GM18517 (cell line): ENCODE measurements at regions not wholly inside any gene's neighbourhood (a gene's known extent, or its start where the extent isn't known, plus 50 kb on each side); places are given as distances from the start of the nearest gene placed in this dataset.
"Not testable (repeated sequence)": the region's sequence is repeated elsewhere in the genome, so short reads cannot be mapped to it uniquely, and the experiment has no call there.

Experiments used
- ATAC-seq: cut with Tn5 transposase; IDR thresholded peaks from one replicate; pipeline ENCODE4 v1.9.1; 2021; ENCODE audit warnings: mild to moderate bottlenecking, moderate library complexity; ENCODE audit not compliant: unreplicated experiment

DNA sequence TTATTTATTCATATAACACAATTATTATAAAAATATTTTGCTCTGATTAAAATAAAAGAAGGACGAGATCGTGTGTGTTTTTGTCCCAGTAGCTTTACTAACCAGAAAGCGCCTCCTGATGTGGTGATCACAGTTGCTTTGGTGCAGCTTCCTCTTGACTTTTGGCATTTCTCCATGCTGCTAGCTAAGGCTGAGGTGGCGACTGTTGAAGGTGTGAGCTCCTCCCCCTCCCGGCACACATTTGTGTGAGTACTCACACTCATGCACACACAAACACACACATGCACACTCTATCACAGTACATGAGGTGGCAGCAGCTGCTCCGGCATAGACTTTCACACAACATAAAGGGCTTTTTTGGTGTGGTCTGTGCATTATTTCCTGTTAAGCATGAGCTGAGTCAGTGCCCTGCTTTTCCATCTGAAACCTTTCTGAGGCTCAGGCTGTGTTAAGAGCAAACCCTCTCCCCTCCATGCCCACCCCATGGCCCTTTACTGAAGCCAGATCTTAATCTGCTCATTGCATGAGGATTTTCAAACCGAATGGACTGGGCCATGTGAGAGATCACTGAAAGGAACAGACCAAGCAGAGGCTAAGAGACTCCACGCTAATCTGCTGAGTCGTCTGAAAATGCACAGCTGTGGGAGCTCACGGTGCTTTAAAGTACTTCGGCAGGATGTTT, 53.3 kb downstream of the FOXD4L1 start:
- ATAC-seq, result peak; percentile 80

DNA sequence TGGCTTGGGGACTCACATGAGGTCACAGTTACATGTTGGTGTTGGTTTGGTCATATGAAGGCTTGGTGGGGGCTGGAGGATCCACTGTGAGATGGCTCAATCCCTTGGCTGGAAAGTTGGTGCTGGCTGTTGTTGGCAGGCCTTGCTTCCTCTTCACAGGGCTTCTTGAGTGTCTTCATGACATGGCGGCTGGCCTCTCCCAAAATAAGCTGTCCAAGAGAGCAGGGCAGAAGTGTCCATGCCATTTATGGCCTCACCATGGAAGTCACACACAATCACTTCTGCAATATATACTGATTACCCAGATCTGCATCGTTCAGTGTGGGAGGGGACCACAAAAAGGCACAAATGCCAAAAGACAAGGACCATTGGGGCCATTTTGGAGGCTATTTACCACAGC, 61.4 kb downstream of the FOXD4L1 start:
- not testable (repeated sequence) for ATAC-seq

DNA sequence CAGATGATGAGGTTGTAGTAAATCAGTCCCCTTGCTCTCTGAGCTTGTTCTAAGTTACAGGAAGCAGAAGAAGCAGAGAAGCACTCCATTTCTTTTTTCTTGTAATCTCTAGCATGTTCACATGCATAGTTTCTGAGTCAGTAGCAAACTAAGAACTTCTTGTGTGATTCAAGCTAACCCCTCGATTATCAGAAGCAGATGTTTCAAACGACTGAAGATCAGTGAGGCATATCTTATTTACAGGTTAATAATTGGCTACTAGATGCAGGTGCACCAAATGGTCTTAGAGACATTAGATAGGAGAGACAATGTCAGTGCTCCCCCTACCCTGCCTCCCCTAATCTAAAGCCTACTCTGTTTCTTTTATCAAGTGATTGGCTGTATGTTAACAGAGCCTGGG, 64.2 kb downstream of the FOXD4L1 start:
- peak; percentile 85 for ATAC-seq

DNA sequence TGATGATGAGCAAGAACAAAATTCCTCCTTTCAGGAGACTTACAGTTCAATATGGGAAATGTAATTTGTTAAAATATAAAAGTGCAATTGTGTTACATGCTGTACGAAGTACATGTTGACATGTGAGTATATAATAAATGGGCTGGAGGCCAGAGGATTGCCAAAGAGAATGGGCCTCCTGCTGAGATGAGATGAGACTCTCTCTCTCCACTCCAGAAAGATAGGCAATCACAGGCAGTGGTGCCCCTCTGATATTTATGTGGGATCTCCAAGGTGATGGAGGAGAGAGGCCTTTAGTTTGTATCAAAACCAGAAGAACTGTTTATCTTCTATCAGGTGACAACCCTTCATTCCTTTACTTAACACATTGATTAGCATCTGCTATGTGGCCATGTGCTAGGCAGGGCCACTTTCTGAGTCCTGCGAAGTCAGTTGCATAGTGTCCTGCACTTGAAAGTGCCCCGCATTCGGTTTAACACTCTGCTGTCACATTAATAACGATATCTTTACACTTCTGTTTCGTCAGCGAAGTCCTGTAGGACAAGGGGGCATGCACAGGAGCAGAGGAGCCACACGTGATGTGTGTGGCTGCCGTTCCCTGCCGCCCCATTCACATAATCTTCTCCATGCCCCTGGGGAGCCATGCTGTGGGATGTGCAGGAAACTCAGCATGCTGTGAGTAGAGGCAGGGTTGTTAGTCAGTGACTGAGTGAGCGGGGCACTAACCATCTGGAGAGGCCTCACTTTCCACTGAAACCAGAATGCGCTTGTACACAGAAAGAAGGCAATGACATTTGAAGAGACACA, 60.2 kb upstream of the RABL2A start:
- not testable (repeated sequence) for ATAC-seq

DNA sequence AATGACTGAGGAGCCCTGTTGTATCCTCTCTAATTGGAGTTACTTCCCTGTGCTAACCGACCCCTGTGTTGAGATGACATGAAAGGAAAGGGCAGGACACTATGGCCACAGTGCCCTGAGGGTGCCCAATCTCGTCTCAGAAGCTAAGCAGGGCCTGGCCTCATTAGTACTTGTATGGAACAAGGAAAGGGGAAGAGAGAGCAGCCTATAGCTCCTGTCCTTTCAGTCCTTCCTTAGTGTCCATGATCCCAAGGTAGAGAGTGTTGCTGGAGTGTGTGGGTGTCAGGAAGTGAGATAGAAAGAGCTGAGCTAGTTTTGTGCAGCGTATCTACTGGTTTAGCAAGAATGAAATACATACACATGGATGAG, 59.6 kb upstream of the RABL2A start:
- not testable (repeated sequence) for ATAC-seq

DNA sequence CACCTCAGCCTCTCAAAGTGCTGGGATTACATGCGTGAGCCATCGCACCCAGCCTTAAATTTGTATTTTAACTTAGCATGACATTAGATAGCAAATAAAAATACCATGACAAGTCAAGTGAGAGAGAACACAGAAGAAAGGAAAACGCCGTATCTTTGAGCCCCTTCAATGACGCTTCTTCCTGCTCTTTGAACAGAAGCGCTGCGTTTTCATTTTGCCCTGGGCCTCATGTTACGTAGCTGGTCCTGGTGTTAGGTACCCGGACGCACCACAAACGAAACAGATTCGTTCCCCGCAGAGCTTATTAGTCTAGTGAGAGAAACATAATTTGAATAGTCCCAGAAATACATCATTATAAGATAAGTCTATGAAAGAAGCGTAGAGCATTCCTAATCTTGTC, 58.8 kb upstream of the RABL2A start:
- not testable (repeated sequence) for ATAC-seq

DNA sequence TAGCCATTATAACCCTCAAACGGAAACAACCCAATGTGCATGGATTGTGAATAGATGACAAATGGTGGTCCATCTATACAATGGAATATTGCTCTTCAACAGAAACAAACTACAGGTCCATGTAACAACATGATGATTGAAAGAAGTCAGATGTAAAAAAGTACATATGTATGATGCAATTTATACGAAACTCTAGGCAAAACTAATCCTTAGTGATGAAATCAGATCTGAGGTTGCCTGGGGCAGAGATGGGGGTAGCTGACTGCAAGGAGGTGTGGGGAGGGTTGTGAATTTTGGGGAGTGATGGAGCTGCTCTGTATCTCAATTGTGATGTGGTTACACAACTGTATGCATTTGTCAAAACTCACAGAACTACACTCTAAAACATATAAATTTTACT, 57.0 kb upstream of the RABL2A start:
- ATAC-seq, result not testable (repeated sequence)

DNA sequence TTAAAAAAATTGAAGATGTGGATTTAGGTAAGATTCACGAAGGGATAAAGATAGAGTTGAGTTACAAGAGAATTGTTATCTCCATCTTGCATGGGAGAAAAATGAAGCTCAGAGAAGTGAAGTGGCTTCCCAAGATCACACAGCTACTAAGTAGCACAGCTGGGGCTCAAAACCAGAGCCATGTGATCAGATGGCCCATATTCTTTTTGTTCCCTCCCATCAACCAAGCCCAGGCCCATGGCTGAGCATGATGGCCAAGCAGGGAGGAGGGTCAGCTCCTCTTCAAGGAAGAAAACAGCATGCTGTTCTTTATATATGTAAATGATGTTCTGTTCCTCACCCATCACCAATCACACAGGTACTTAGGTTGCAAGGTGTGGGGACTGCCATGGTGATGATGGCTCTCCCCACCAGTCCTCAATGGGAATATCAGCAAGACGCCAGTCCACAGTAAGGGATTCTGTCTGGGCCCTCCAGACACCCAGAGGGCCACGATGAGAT, 56.5 kb upstream of the RABL2A start:
- not testable (repeated sequence) for ATAC-seq

DNA sequence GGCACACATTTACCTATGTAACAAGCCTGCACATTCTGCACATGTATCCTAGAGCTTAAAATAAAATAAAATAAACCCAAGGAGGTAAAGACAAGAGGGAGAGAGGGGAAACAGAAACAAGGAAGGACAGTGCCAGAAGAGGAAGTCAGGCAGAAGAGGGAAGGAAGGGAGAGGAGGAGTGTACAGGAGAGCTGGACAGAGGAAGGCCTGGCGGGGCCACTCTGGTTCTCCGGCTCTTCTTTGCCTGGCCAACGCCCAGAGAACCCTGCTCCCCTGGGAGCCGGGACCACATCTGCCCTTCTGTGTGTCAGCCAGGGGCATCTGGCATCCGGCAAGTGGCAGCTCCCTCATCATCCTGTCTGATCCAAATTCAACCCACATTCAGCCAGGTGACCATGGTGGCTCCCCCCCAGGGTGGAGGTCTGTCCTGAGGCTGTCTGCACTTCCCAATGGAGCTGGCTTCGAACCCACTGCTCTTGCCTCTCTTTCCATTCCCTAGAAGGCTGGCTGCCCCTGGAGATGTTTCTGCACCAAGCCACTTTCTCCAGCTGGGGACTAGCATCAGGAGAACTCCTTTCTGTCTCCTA, 55.5 kb upstream of the RABL2A start:
- not testable (repeated sequence) for ATAC-seq

DNA sequence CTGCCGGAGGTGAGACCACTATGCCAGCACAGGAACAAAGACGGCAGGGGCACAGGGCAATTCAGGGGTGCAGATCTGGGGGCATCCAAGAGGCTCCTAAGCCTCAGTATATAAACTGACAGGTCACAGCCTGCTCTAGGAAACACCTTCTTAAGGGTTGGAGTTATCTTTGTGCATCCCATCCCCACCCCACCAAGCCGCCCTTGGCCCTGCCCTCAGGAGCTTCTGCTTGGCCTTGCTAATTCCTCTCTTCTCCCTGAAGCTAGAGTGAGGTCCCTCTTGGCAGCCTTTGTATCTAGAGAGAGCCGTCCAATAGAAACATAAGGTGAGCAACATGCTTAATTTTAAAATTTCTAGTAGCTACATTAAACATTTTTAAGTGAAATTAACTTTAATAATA, 51.3 kb upstream of the RABL2A start:
- ATAC-seq, result not testable (repeated sequence)

DNA sequence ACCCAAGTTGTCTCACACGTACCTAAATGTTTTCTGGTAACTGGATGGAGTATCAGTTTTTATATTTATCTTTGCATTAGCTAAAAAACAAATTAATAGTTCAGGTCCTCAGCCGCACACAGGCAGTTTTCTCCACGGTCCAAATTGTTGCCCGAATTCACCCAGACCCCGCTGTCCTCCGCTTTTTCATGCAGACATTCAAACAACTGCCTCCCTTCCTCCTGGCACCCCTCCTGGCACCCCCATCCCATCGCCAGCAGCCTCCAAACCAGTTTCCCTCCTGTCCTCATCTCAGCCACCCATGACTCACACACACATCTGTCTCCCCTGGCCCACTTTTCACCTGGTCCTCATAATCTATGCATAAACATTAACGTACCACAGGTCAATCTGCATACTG, 50.7 kb upstream of the RABL2A start:
- ATAC-seq, result not testable (repeated sequence)
